GM19043 (cell line): ENCODE measurements at regions not wholly inside any gene's neighbourhood (a gene's known extent, or its start where the extent isn't known, plus 50 kb on each side); places are given as distances from the start of the nearest gene placed in this dataset.

ENCODE experiments used
- ATAC-seq: cut with Tn5 transposase; IDR thresholded peaks from one replicate; pipeline ENCODE4 v1.9.1; 2021; ENCODE audit warnings: low read depth; ENCODE audit not compliant: unreplicated experiment

- ATAC-seq: no peak
Observed at GRCh38 chr3:159123877-159124276, 322.0 kb downstream of the MFSD1 start.

- ATAC-seq: no peak
Observed at GRCh38 chr3:159126261-159127020, 324.6 kb downstream of the MFSD1 start.

- no peak for ATAC-seq
Observed at GRCh38 chr3:159127021-159127392, 325.2 kb downstream of the MFSD1 start.

- ATAC-seq: no peak
Observed at GRCh38 chr3:159128628-159129027, 326.8 kb downstream of the MFSD1 start.

- ATAC-seq: no peak
Observed at GRCh38 chr3:159130108-159130507, 328.3 kb downstream of the MFSD1 start.

GRCh38 chr3:159131376-159131775, 329.5 kb downstream of the MFSD1 start:
- ATAC-seq: no peak

GRCh38 chr3:159137949-159138348, 336.1 kb downstream of the MFSD1 start:
- ATAC-seq: no peak

GRCh38 chr3:159139326-159139725, 337.5 kb downstream of the MFSD1 start:
- ATAC-seq: no peak

- no peak for ATAC-seq
Observed at GRCh38 chr3:159144472-159144871, 342.6 kb downstream of the MFSD1 start.

- no peak for ATAC-seq
Observed at GRCh38 chr3:159144891-159145290, 343.0 kb downstream of the MFSD1 start.

- no peak for ATAC-seq
Observed at GRCh38 chr3:159146392-159146791, 344.5 kb downstream of the MFSD1 start.

- ATAC-seq: no peak
Observed at GRCh38 chr3:159146856-159147435, 345.1 kb downstream of the MFSD1 start.

- no peak for ATAC-seq
Observed at GRCh38 chr3:159147813-159148212, 346.0 kb downstream of the MFSD1 start.

- no peak for ATAC-seq
Observed at GRCh38 chr3:159148466-159148865, 346.6 kb downstream of the MFSD1 start.

GRCh38 chr3:159149131-159149530, 347.3 kb downstream of the MFSD1 start:
- ATAC-seq: no peak

GRCh38 chr3:159149633-159150032, 347.8 kb downstream of the MFSD1 start:
- no peak for ATAC-seq

- no peak for ATAC-seq
Observed at GRCh38 chr3:159150180-159150579, 348.3 kb downstream of the MFSD1 start.

GRCh38 chr3:159151130-159151529, 349.3 kb downstream of the MFSD1 start:
- no peak for ATAC-seq

GRCh38 chr3:159157275-159157674, 355.4 kb downstream of the MFSD1 start:
- no peak for ATAC-seq

- ATAC-seq: no peak
Observed at GRCh38 chr3:159158213-159158612, 356.4 kb downstream of the MFSD1 start.

GRCh38 chr3:159158801-159159200, 356.9 kb downstream of the MFSD1 start:
- ATAC-seq: no peak

- no peak for ATAC-seq
Observed at GRCh38 chr3:159159546-159159945, 357.7 kb downstream of the MFSD1 start.
